HG03520 (cell line): ENCODE measurements at regions not wholly inside any gene's neighbourhood (a gene's known extent, or its start where the extent isn't known, plus 50 kb on each side); places are given as distances from the start of the nearest gene placed in this dataset.

Experiments used
- ATAC-seq: cut with Tn5 transposase; IDR thresholded peaks from one replicate; pipeline ENCODE4 v1.9.1; 2021; ENCODE audit warnings: mild to moderate bottlenecking, moderate library complexity; ENCODE audit not compliant: unreplicated experiment

- no peak for ATAC-seq
These were observed 417.2 kb downstream of the ELAVL2 start for GRCh38 chr9:23408874-23409273.

- no peak for ATAC-seq
These were observed 414.0 kb downstream of the ELAVL2 start for GRCh38 chr9:23412046-23412445.

GRCh38 chr9:23412458-23412857 is 413.6 kb downstream of the ELAVL2 start:
- ATAC-seq: no peak

- ATAC-seq: no peak
These were observed 412.5 kb downstream of the ELAVL2 start for GRCh38 chr9:23413541-23413940.

- no peak for ATAC-seq
These were observed 402.0 kb downstream of the ELAVL2 start for GRCh38 chr9:23423999-23424398.

- ATAC-seq: no peak
These were observed 399.9 kb downstream of the ELAVL2 start for GRCh38 chr9:23426144-23426543.

- no peak for ATAC-seq
These were observed 394.6 kb downstream of the ELAVL2 start for GRCh38 chr9:23431459-23431858.

GRCh38 chr9:23434654-23435053 is 391.4 kb downstream of the ELAVL2 start:
- ATAC-seq: no peak

- no peak for ATAC-seq
These were observed 387.6 kb downstream of the ELAVL2 start for GRCh38 chr9:23438299-23438907.

- ATAC-seq: no peak
These were observed 384.8 kb downstream of the ELAVL2 start for GRCh38 chr9:23441275-23441674.

- no peak for ATAC-seq
These were observed 381.4 kb downstream of the ELAVL2 start for GRCh38 chr9:23444658-23445057.

- no peak for ATAC-seq
These were observed 378.9 kb downstream of the ELAVL2 start for GRCh38 chr9:23447166-23447565.

GRCh38 chr9:23447944-23448343 is 378.1 kb downstream of the ELAVL2 start:
- no peak for ATAC-seq

GRCh38 chr9:23451802-23452418 is 374.1 kb downstream of the ELAVL2 start:
- ATAC-seq: no peak

GRCh38 chr9:23464275-23464674 is 361.8 kb downstream of the ELAVL2 start:
- no peak for ATAC-seq

- ATAC-seq: no peak
These were observed 358.8 kb downstream of the ELAVL2 start for GRCh38 chr9:23467276-23467675.

- no peak for ATAC-seq
These were observed 348.1 kb downstream of the ELAVL2 start for GRCh38 chr9:23477908-23478307.

GRCh38 chr9:23483566-23483965 is 342.5 kb downstream of the ELAVL2 start:
- ATAC-seq: no peak

- ATAC-seq: no peak
These were observed 333.7 kb downstream of the ELAVL2 start for GRCh38 chr9:23492126-23493002.

- ATAC-seq: no peak
These were observed 332.8 kb downstream of the ELAVL2 start for GRCh38 chr9:23493219-23493618.

- ATAC-seq: no peak
These were observed 329.4 kb downstream of the ELAVL2 start for GRCh38 chr9:23496489-23497136.

GRCh38 chr9:23497137-23497504 is 328.9 kb downstream of the ELAVL2 start:
- ATAC-seq: no peak
